NT2/D1 (cell line): ENCODE measurements at regions not wholly inside any gene's neighbourhood (a gene's known extent, or its start where the extent isn't known, plus 50 kb on each side); places are given as distances from the start of the nearest gene placed in this dataset.

Source experiments
- DNase-seq: peaks from one replicate; pipeline ENCODE4 v3.0.0-alpha.2; 2011; ENCODE audit warnings: low read depth, low spot score
- H3K27me3 ChIP-seq: 2 replicates; pipeline ENCODE4 v1.6.0; 2011; ENCODE audit warnings: mild to moderate bottlenecking; ENCODE audit not compliant: insufficient read length, insufficient read depth
- H3K36me3 ChIP-seq: 2 replicates; pipeline ENCODE4 v1.6.1; 2011; ENCODE audit warnings: mild to moderate bottlenecking, low read length, mixed read lengths; ENCODE audit not compliant: insufficient read depth, insufficient read length
- H3K4me1 ChIP-seq: 2 replicates; pipeline ENCODE4 v1.5.1; 2011; ENCODE audit not compliant: insufficient read depth, insufficient read length
- H3K4me3 ChIP-seq: 2 replicates; pipeline ENCODE4 v1.5.1; 2011; ENCODE audit warnings: low read depth; ENCODE audit not compliant: insufficient read length
- H3K9ac ChIP-seq: 2 replicates; pipeline ENCODE4 v1.6.0; 2011; ENCODE audit warnings: low read depth; ENCODE audit not compliant: insufficient read length
- H3K9me3 ChIP-seq: 2 replicates; pipeline ENCODE4 v1.5.1; 2011; ENCODE audit warnings: mild to moderate bottlenecking, low read length; ENCODE audit not compliant: insufficient read depth
- SUZ12 ChIP-seq: IDR thresholded peaks from 2 replicates; pipeline ENCODE4 v1.6.1; 2011; ENCODE audit not compliant: insufficient read length, insufficient read depth; ENCODE audit errors: extremely low read depth
- YY1 ChIP-seq: IDR thresholded peaks from 2 replicates; pipeline ENCODE4 v1.6.1; 2011; ENCODE audit not compliant: insufficient read length, insufficient read depth
- ZNF274 ChIP-seq: IDR thresholded peaks from 2 replicates; pipeline ENCODE4 v1.6.1; 2011; ENCODE audit warnings: mild to moderate bottlenecking, low read depth, low read length

DNA sequence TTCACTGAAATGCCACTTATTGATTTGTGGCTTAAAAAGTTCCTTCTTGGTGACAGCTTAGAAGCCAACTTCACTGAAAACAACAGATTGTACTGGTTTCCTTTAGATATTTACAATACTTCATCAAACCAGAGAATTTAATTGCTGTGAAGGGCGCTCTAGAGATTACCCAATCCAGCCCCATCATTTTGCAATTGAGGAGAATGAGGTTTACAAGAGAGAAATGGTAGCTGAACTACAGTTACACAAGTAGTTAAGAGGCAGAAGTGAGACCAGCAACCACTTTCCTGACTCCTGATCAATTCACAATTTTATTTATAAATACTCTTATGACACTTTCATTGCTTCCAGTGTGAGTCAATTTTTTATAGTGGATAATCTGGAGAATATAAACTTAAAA lies 103.5 kb upstream of the APC start:
- no peak overlapping the region for H3K9ac ChIP-seq
- no peaks in the 10 kb centered on the region for H3K36me3 ChIP-seq
- TF ChIP-seq YY1 (no peak), SUZ12 (no peak), ZNF274 (no peak)
- H3K9me3 ChIP-seq: peaks cover 7% of the 10 kb centered on the region; the same call in 1 of the 2 replicates
- no peaks in the 10 kb centered on the region for H3K4me1 ChIP-seq
- DNase-seq: no peak
- H3K27me3 ChIP-seq: no peaks in the 10 kb centered on the region
- H3K4me3 ChIP-seq: no peak overlapping the region

DNA sequence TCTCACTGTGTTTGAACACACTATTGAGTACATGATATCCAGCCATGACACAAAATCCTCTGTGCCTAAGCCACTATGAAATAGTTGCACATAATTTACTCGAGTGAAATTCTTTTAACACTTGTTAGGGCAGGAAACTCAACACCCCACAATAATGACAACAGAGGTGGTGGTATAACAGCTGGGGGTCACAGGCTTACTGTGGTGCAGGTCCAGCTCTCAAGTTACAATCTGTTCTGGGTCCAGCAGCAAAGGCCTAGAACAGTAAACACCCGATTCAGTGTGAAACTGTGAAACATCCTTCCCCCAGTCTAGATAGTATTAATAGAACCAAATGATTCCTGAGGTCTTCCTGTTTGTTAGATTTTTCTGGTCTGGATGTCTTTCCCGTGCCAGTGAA lies 102.9 kb upstream of the APC start:
- TF ChIP-seq ZNF274: no peak
- no peak for TF ChIP-seq SUZ12

GRCh38 chr5:112635276-112635675 lies 102.4 kb upstream of the APC start:
- H3K27me3 ChIP-seq: no peaks in the 10 kb centered on the region
- TF ChIP-seq YY1 (no peak), SUZ12 (no peak), ZNF274 (no peak)
- H3K9ac ChIP-seq: no peak overlapping the region
- no peaks in the 10 kb centered on the region for H3K36me3 ChIP-seq
- no peaks in the 10 kb centered on the region for H3K4me1 ChIP-seq
- DNase-seq: no peak
- H3K9me3 ChIP-seq: peaks cover 7% of the 10 kb centered on the region; the same call in 1 of the 2 replicates
- H3K4me3 ChIP-seq: no peak overlapping the region

More for the DNA sequence above, 102.9 kb upstream of the APC start:
- Histone ChIP-seq H3K27me3 (no peaks in the 10 kb centered on the region), H3K9ac (no peak overlapping the region), H3K4me1 (no peaks in the 10 kb centered on the region), H3K4me3 (no peak overlapping the region), H3K36me3 (no peaks in the 10 kb centered on the region), H3K9me3 (peaks cover 7% of the 10 kb centered on the region; the same call in 1 of the 2 replicates)
- no peak for DNase-seq

- peaks cover 7% of the 10 kb centered on the region; the same call in 1 of the 2 replicates for H3K9me3 ChIP-seq
- no peak for DNase-seq
- no peak overlapping the region for H3K4me3 ChIP-seq
- H3K27me3 ChIP-seq: no peaks in the 10 kb centered on the region
- no peak overlapping the region for H3K9ac ChIP-seq
- H3K36me3 ChIP-seq: no peaks in the 10 kb centered on the region
- TF ChIP-seq YY1: no peak
- no peak for TF ChIP-seq ZNF274
- TF ChIP-seq SUZ12: no peak
- H3K4me1 ChIP-seq: no peaks in the 10 kb centered on the region
Measured at GRCh38 chr5:112635771-112636731, 101.6 kb upstream of the APC start.

DNA sequence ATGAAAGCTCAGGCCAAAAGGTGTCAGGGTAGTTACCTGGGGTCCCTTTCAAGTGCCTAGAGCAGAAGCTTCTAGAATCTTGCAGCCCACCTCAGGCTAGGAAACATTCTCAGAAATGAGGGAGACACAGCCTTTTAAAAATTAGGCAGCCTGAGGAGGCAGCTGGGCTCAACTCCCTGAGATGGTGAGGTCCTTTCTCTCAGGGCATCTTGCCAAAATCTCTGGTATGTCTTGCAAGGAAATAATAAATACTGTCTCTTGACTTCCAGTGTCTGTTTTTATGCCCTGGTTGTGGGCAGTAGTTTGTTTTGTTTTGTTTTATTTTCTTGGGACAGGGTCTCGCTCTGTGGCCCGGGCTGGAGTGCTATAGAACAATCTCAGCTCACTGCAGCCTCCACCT lies 100.9 kb upstream of the APC start:
- peaks cover 7% of the 10 kb centered on the region; the same call in 1 of the 2 replicates for H3K9me3 ChIP-seq
- no peaks in the 10 kb centered on the region for H3K27me3 ChIP-seq
- TF ChIP-seq YY1: no peak
- TF ChIP-seq SUZ12: no peak
- no peak for TF ChIP-seq ZNF274
- no peak overlapping the region for H3K9ac ChIP-seq
- H3K36me3 ChIP-seq: no peaks in the 10 kb centered on the region
- H3K4me1 ChIP-seq: no peaks in the 10 kb centered on the region
- no peak overlapping the region for H3K4me3 ChIP-seq
- no peak for DNase-seq

- no peak for DNase-seq
- Histone ChIP-seq H3K9ac (no peak overlapping the region), H3K9me3 (peaks cover 7% of the 10 kb centered on the region; the same call in 1 of the 2 replicates), H3K4me3 (no peak overlapping the region), H3K4me1 (no peaks in the 10 kb centered on the region), H3K36me3 (no peaks in the 10 kb centered on the region), H3K27me3 (no peaks in the 10 kb centered on the region)
- no peak for TF ChIP-seq SUZ12
- TF ChIP-seq ZNF274: no peak
- TF ChIP-seq YY1: no peak
Measured at GRCh38 chr5:112637343-112637742, 100.3 kb upstream of the APC start.

GRCh38 chr5:112640546-112640945 lies 97.1 kb upstream of the APC start:
- no peaks in the 10 kb centered on the region for H3K36me3 ChIP-seq
- no peaks in the 10 kb centered on the region for H3K9me3 ChIP-seq
- H3K9ac ChIP-seq: no peak overlapping the region
- no peak for DNase-seq
- peaks cover 2% of the 10 kb centered on the region for H3K4me1 ChIP-seq
- H3K4me3 ChIP-seq: no peak overlapping the region
- TF ChIP-seq SUZ12 (no peak), ZNF274 (no peak), YY1 (no peak)
- H3K27me3 ChIP-seq: no peaks in the 10 kb centered on the region

GRCh38 chr5:112641515-112642110 lies 96.1 kb upstream of the APC start:
- no peaks in the 10 kb centered on the region for H3K9me3 ChIP-seq
- TF ChIP-seq YY1: no peak
- no peak for TF ChIP-seq SUZ12
- TF ChIP-seq ZNF274: no peak
- peaks cover 2% of the 10 kb centered on the region for H3K4me1 ChIP-seq
- H3K4me3 ChIP-seq: no peak overlapping the region
- H3K36me3 ChIP-seq: no peaks in the 10 kb centered on the region
- no peaks in the 10 kb centered on the region for H3K27me3 ChIP-seq
- H3K9ac ChIP-seq: no peak overlapping the region
- no peak for DNase-seq
